ENCODE measurements at regions not wholly inside any gene's neighbourhood (a gene's known extent, or its start where the extent isn't known, plus 50 kb on each side); places are given as distances from the start of the nearest gene placed in this dataset.

GRCh38 chr10:53091574-53091973 lies 319.0 kb upstream of the MBL2 start:
- no peaks in the 10 kb centered on the region for H3K36me3 ChIP-seq (replicated peaks in 1 of 2; ENCODE audit: control extremely low read depth in 1 of 2, control insufficient read depth in 1 of 2, extremely low read depth in 1 of 2, insufficient read depth in 2 of 2, low read length in 1 of 2)
- no peak overlapping the region for H3K4me3 Mint-ChIP-seq
- no peaks in the 10 kb centered on the region for H3K79me2 ChIP-seq (ENCODE audit: control insufficient read depth, insufficient read depth, low read length)
- no peak overlapping the region for H3K4me2 ChIP-seq (replicated peaks; ENCODE audit: low read depth, low read length, poor library complexity, severe bottlenecking)
- H3K27me3 ChIP-seq (replicated peaks in 1 of 4; ENCODE audit: control extremely low read depth in 1 of 4, control insufficient read depth in 3 of 4, insufficient read depth in 4 of 4, low read length in 3 of 4) = no peaks in the 10 kb centered on the region
- H3K9me3 ChIP-seq (ENCODE audit: control extremely low read depth in 1 of 3, control insufficient read depth in 2 of 3, insufficient read depth in 1 of 3, low read length in 2 of 3) = peaks cover 0 to 6% (median 1%) of the 10 kb centered on the region in 3 donors
- H3K27me3 Mint-ChIP-seq = no peaks in the 10 kb centered on the region
- H3K9me3 Mint-ChIP-seq (ENCODE audit: insufficient read depth) = peaks cover 6% of the 10 kb centered on the region
- H3K27ac Mint-ChIP-seq = no peak overlapping the region
- WGBS (ENCODE audit: insufficient coverage) = 100% methylated on average over 1 of the region's 4 CpGs
- ChIA-PET CTCF (no interaction called here), POLR2A (no interaction called here)
- no peak overlapping the region for H3K27ac ChIP-seq (ENCODE audit: low read length in 2 of 2)
- no peaks in the 10 kb centered on the region for H3K4me1 Mint-ChIP-seq
- no peaks in the 10 kb centered on the region for H4K20me1 ChIP-seq (ENCODE audit: control insufficient read depth, insufficient read depth, low read length, poor library complexity, severe bottlenecking)
- H3K4me3 ChIP-seq (ENCODE audit: control extremely low read depth in 1 of 5, extremely low read depth in 1 of 5, insufficient read depth in 1 of 5, low read depth in 2 of 5, low read length in 4 of 5) = no peak overlapping the region
- ATAC-seq (ENCODE audit: low read depth) (no peak), DNase-seq (no peak)
- TF ChIP-seq EZH2 (IDR thresholded peaks at IDR 0.05; ENCODE audit: borderline replicate concordance, insufficient read depth, low read depth, low read length, poor library complexity, severe bottlenecking) = no peak
- TF ChIP-seq, protein P1, sequence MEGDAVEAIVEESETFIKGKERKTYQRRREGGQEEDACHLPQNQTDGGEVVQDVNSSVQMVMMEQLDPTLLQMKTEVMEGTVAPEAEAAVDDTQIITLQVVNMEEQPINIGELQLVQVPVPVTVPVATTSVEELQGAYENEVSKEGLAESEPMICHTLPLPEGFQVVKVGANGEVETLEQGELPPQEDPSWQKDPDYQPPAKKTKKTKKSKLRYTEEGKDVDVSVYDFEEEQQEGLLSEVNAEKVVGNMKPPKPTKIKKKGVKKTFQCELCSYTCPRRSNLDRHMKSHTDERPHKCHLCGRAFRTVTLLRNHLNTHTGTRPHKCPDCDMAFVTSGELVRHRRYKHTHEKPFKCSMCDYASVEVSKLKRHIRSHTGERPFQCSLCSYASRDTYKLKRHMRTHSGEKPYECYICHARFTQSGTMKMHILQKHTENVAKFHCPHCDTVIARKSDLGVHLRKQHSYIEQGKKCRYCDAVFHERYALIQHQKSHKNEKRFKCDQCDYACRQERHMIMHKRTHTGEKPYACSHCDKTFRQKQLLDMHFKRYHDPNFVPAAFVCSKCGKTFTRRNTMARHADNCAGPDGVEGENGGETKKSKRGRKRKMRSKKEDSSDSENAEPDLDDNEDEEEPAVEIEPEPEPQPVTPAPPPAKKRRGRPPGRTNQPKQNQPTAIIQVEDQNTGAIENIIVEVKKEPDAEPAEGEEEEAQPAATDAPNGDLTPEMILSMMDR (IDR thresholded peaks at IDR 0.05) = no peak
- intact Hi-C loops (cut with micrococcal nuclease) = no loop called here
- H3K4me1 ChIP-seq (ENCODE audit: control insufficient read depth in 2 of 2, insufficient read depth in 2 of 2, low read length in 2 of 2) = no peaks in the 10 kb centered on the region
- H2AFZ ChIP-seq (ENCODE audit: insufficient read depth, low read depth, low read length, poor library complexity, severe bottlenecking) = no peak overlapping the region
- H3K9ac ChIP-seq (ENCODE audit: low read length) = no peak overlapping the region

DNA sequence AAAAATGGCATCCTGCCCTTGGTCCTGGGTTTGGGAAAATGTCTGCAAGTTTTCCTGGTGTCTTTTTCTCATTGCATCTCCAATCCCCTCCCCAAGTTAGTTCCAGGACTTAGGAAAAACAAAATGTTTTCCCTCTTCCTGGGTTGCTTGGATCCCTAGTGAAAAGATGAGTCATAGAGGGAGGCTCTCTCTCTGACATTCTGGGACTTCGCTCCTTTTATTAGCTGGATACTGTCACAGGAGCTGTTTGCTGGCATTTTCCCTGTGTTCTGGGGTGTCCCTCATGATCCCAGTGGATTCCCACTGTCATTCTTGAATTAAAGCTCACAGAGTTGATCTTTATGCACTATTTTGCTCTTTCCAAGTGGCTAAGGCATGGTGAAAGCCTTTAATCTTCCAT lies 316.4 kb upstream of the MBL2 start:
- no peaks in the 10 kb centered on the region for H3K4me1 ChIP-seq (ENCODE audit: control insufficient read depth in 2 of 2, insufficient read depth in 2 of 2, low read length in 2 of 2)
- H3K27ac ChIP-seq (ENCODE audit: low read length in 2 of 2) = no peak overlapping the region
- ATAC-seq (ENCODE audit: low read depth) (no peak), DNase-seq (no peak)
- H3K4me1 Mint-ChIP-seq = no peaks in the 10 kb centered on the region
- no peak overlapping the region for H3K4me3 Mint-ChIP-seq
- H3K9ac ChIP-seq (ENCODE audit: low read length) = no peak overlapping the region
- H2AFZ ChIP-seq (ENCODE audit: insufficient read depth, low read depth, low read length, poor library complexity, severe bottlenecking) = no peak overlapping the region
- H3K4me2 ChIP-seq (replicated peaks; ENCODE audit: low read depth, low read length, poor library complexity, severe bottlenecking) = no peak overlapping the region
- 100% methylated on average over 1 of the region's 1 CpG for WGBS (ENCODE audit: insufficient coverage)
- H3K27me3 ChIP-seq (replicated peaks in 1 of 4; ENCODE audit: control extremely low read depth in 1 of 4, control insufficient read depth in 3 of 4, insufficient read depth in 4 of 4, low read length in 3 of 4) = no peaks in the 10 kb centered on the region
- no peak overlapping the region for H3K27ac Mint-ChIP-seq
- no peaks in the 10 kb centered on the region for H3K36me3 ChIP-seq (replicated peaks in 1 of 2; ENCODE audit: control extremely low read depth in 1 of 2, control insufficient read depth in 1 of 2, extremely low read depth in 1 of 2, insufficient read depth in 2 of 2, low read length in 1 of 2)
- TF ChIP-seq EZH2 (IDR thresholded peaks at IDR 0.05; ENCODE audit: borderline replicate concordance, insufficient read depth, low read depth, low read length, poor library complexity, severe bottlenecking) = no peak
- TF ChIP-seq, protein P1 (IDR thresholded peaks at IDR 0.05) = no peak
- H3K79me2 ChIP-seq (ENCODE audit: control insufficient read depth, insufficient read depth, low read length) = no peaks in the 10 kb centered on the region
- H3K9me3 ChIP-seq (ENCODE audit: control extremely low read depth in 1 of 3, control insufficient read depth in 2 of 3, insufficient read depth in 1 of 3, low read length in 2 of 3) = peaks cover 0 to 6% (median 1%) of the 10 kb centered on the region in 3 donors
- peaks cover 12% of the 10 kb centered on the region for H3K9me3 Mint-ChIP-seq (ENCODE audit: insufficient read depth)
- intact Hi-C loops (cut with micrococcal nuclease) = no loop called here
- no peaks in the 10 kb centered on the region for H3K27me3 Mint-ChIP-seq
- H4K20me1 ChIP-seq (ENCODE audit: control insufficient read depth, insufficient read depth, low read length, poor library complexity, severe bottlenecking) = no peaks in the 10 kb centered on the region
- ChIA-PET CTCF (no interaction called here), POLR2A (no interaction called here)
- H3K4me3 ChIP-seq (ENCODE audit: control extremely low read depth in 1 of 5, extremely low read depth in 1 of 5, insufficient read depth in 1 of 5, low read depth in 2 of 5, low read length in 4 of 5) = no peak overlapping the region

Data from B cell (primary cell).